SK-N-SH treated with all-trans-retinoic acid at 6 μM for 48 hours (cell line): ENCODE measurements at regions not wholly inside any gene's neighbourhood (a gene's known extent, or its start where the extent isn't known, plus 50 kb on each side); places are given as distances from the start of the nearest gene placed in this dataset.

Experiments used
- ATAC-seq: fragments of 200-7000 bp; cut with Tn5 transposase; 3 replicates; pipeline ENCODE4 v1.9.1; 2020; ENCODE audit warnings: mild to moderate bottlenecking, moderate library complexity
- ARNTL ChIP-seq: fragments of 450-650 bp; formaldehyde crosslinking; IDR thresholded peaks from 2 replicates; pipeline ENCODE4 v1.5.0; 2020; ENCODE audit warnings: low read depth, mild to moderate bottlenecking, moderate library complexity, borderline replicate concordance
- BACH2 ChIP-seq: fragments of 250-450 bp; sonication (Bioruptor Pico); IDR thresholded peaks from 2 replicates; pipeline ENCODE4 v1.9.0; 2021; ENCODE audit warnings: mild to moderate bottlenecking, borderline replicate concordance
- CSDC2 ChIP-seq: fragments of 250-450 bp; sonication (Bioruptor Pico); IDR thresholded peaks from 2 replicates; pipeline ENCODE4 v1.5.0; 2020; ENCODE audit warnings: mild to moderate bottlenecking, moderate library complexity
- GLIS3 ChIP-seq: fragments of 250-450 bp; sonication (Bioruptor Pico); IDR thresholded peaks from 2 replicates; pipeline ENCODE4 v1.5.0; 2020; ENCODE audit warnings: mild to moderate bottlenecking, moderate library complexity
- ISL1 ChIP-seq: fragments of 250-450 bp; sonication (Bioruptor Pico); IDR thresholded peaks from 2 replicates; pipeline ENCODE4 v2.1.2; 2022; ENCODE audit warnings: mild to moderate bottlenecking, moderate library complexity
- OSR1 ChIP-seq: fragments of 250-450 bp; sonication (Bioruptor Pico); IDR thresholded peaks from 2 replicates; pipeline ENCODE4 v1.8.0; 2022; ENCODE audit warnings: moderate library complexity, mild to moderate bottlenecking, inconsistent platforms
- PATZ1 ChIP-seq: fragments of 250-450 bp; sonication (Bioruptor Pico); IDR thresholded peaks from 2 replicates; pipeline ENCODE4 v1.8.0; 2020; ENCODE audit warnings: mild to moderate bottlenecking, moderate library complexity, borderline replicate concordance
- PPARA ChIP-seq: fragments of 250-450 bp; sonication (Bioruptor Pico); IDR thresholded peaks from 2 replicates; pipeline ENCODE4 v1.5.0; 2020; ENCODE audit warnings: mild to moderate bottlenecking, borderline replicate concordance
- RARB ChIP-seq: fragments of 250-450 bp; sonication (Bioruptor Pico); IDR thresholded peaks from 2 replicates; pipeline ENCODE4 v1.8.0; 2021; ENCODE audit warnings: mild to moderate bottlenecking, moderate library complexity
- SNAI2 ChIP-seq: fragments of 250-450 bp; sonication (Bioruptor Pico); IDR thresholded peaks from 2 replicates; pipeline ENCODE4 v1.5.0; 2020; ENCODE audit warnings: mild to moderate bottlenecking, moderate library complexity
- TOX ChIP-seq: fragments of 250-450 bp; sonication (Bioruptor Pico); IDR thresholded peaks from 2 replicates; pipeline ENCODE4 v1.8.0; 2021; ENCODE audit warnings: mild to moderate bottlenecking, moderate library complexity, borderline replicate concordance
- TSHZ2 ChIP-seq: fragments of 250-450 bp; sonication (Bioruptor Pico); IDR thresholded peaks from 2 replicates; pipeline ENCODE4 v1.5.0; 2020; ENCODE audit warnings: mild to moderate bottlenecking, moderate library complexity
- ZFP30 ChIP-seq: fragments of 450-650 bp; formaldehyde crosslinking; IDR thresholded peaks from 2 replicates; pipeline ENCODE4 v1.5.0; 2022; ENCODE audit warnings: mild to moderate bottlenecking, moderate library complexity
- ZNF565 ChIP-seq: fragments of 450-650 bp; formaldehyde crosslinking; conservative IDR thresholded peaks from 2 replicates; pipeline ENCODE4 v1.5.0; 2020; ENCODE audit warnings: low read depth, mild to moderate bottlenecking, moderate library complexity
- ZNF8 ChIP-seq: fragments of 450-650 bp; formaldehyde crosslinking; IDR thresholded peaks from 2 replicates; pipeline ENCODE4 v1.5.0; 2020; ENCODE audit warnings: mild to moderate bottlenecking, moderate library complexity
- TF ChIP-seq, protein P1 (sequence below): fragments of 250-450 bp; sonication (Bioruptor Pico); IDR thresholded peaks from 2 replicates; pipeline ENCODE4 v1.5.1; 2020; ENCODE audit warnings: low read depth, mild to moderate bottlenecking, moderate library complexity
- TF ChIP-seq, protein P2 (sequence below): fragments of 250-450 bp; sonication (Bioruptor Pico); IDR thresholded peaks from 2 replicates; pipeline ENCODE4 v1.5.1; 2021; ENCODE audit warnings: mild to moderate bottlenecking, moderate library complexity
- TF ChIP-seq, protein P3 (sequence below): fragments of 250-450 bp; sonication (Bioruptor Pico); IDR thresholded peaks from 2 replicates; pipeline ENCODE4 v1.8.0; 2021; ENCODE audit warnings: low read depth, mild to moderate bottlenecking, moderate library complexity, borderline replicate concordance

GRCh38 chr16:61371881-61372280 lies 664.4 kb downstream of the CDH8 start (continued):
- TF ChIP-seq, protein P1, sequence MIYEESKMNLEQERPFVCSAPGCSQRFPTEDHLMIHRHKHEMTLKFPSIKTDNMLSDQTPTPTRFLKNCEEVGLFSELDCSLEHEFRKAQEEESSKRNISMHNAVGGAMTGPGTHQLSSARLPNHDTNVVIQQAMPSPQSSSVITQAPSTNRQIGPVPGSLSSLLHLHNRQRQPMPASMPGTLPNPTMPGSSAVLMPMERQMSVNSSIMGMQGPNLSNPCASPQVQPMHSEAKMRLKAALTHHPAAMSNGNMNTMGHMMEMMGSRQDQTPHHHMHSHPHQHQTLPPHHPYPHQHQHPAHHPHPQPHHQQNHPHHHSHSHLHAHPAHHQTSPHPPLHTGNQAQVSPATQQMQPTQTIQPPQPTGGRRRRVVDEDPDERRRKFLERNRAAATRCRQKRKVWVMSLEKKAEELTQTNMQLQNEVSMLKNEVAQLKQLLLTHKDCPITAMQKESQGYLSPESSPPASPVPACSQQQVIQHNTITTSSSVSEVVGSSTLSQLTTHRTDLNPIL (CRISPR knock-in tag): no peak
- no peak for TF ChIP-seq OSR1 (CRISPR knock-in tag)
- no peak for TF ChIP-seq PPARA (CRISPR knock-in tag)
- no peak for TF ChIP-seq TSHZ2 (CRISPR knock-in tag)

DNA sequence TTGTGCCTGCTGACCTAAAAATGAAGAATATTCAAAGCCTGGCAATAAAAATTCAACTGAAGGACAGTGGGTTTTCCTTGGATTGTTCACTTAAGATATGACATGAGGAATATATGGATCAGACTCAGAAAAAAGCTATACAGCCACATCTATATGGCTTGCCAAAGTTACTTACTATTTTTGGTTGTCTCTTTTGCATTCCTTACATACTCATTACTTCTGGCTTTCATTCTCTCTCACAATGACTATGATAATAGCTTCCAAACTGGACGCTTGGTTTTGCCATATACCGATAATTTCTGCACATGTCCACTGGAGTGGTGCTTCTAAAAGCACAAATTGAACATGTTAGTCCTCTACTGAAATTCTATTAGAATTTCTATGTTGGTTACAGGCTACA lies 664.9 kb downstream of the CDH8 start:
- ATAC-seq: no peak
- no peak for TF ChIP-seq CSDC2 (CRISPR knock-in tag)
- no peak for TF ChIP-seq OSR1 (CRISPR knock-in tag)
- no peak for TF ChIP-seq TSHZ2 (CRISPR knock-in tag)
- TF ChIP-seq BACH2 (CRISPR knock-in tag): no peak
- TF ChIP-seq ISL1: no peak
- no peak for TF ChIP-seq ZNF8 (CRISPR knock-in tag)

DNA sequence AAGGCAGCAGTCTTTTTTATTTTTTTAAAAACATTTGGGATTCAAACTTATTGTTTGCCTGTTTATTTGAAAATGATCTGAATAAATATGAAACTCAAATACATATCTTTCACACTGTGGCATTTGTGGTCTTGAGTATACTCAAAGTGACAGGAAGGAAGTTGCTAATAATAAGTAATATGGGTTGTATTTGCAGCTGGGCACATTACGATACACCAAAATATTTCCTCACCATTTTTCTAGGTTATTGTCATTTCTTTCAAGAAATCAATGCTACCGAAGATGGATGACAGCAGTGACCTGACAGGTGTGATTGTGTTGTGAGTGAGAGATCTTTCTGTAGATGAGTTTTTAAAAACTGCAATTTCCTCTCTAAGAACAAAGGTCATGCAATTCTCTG lies 665.7 kb downstream of the CDH8 start:
- ATAC-seq: no peak
- TF ChIP-seq RARB: no peak
- TF ChIP-seq PATZ1 (CRISPR knock-in tag): no peak
- TF ChIP-seq ARNTL: no peak
- no peak for TF ChIP-seq BACH2 (CRISPR knock-in tag)
- TF ChIP-seq, protein P2, sequence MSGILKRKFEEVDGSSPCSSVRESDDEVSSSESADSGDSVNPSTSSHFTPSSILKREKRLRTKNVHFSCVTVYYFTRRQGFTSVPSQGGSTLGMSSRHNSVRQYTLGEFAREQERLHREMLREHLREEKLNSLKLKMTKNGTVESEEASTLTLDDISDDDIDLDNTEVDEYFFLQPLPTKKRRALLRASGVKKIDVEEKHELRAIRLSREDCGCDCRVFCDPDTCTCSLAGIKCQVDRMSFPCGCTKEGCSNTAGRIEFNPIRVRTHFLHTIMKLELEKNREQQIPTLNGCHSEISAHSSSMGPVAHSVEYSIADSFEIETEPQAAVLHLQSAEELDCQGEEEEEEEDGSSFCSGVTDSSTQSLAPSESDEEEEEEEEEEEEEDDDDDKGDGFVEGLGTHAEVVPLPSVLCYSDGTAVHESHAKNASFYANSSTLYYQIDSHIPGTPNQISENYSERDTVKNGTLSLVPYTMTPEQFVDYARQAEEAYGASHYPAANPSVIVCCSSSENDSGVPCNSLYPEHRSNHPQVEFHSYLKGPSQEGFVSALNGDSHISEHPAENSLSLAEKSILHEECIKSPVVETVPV (CRISPR knock-in tag): no peak
- no peak for TF ChIP-seq OSR1 (CRISPR knock-in tag)
- TF ChIP-seq ISL1: no peak
- TF ChIP-seq, protein P3, sequence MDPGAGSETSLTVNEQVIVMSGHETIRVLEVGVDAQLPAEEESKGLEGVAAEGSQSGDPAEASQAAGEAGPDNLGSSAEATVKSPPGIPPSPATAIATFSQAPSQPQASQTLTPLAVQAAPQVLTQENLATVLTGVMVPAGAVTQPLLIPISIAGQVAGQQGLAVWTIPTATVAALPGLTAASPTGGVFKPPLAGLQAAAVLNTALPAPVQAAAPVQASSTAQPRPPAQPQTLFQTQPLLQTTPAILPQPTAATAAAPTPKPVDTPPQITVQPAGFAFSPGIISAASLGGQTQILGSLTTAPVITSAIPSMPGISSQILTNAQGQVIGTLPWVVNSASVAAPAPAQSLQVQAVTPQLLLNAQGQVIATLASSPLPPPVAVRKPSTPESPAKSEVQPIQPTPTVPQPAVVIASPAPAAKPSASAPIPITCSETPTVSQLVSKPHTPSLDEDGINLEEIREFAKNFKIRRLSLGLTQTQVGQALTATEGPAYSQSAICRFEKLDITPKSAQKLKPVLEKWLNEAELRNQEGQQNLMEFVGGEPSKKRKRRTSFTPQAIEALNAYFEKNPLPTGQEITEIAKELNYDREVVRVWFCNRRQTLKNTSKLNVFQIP (CRISPR knock-in tag): no peak
- no peak for TF ChIP-seq TSHZ2 (CRISPR knock-in tag)
- TF ChIP-seq CSDC2 (CRISPR knock-in tag): no peak
- no peak for TF ChIP-seq ZNF565
- TF ChIP-seq TOX: no peak
- no peak for TF ChIP-seq SNAI2 (CRISPR knock-in tag)
- no peak for TF ChIP-seq ZFP30
- no peak for TF ChIP-seq GLIS3 (CRISPR knock-in tag)
